Common myeloid progenitor, CD34-positive (primary cell): ENCODE measurements at regions not wholly inside any gene's neighbourhood (a gene's known extent, or its start where the extent isn't known, plus 50 kb on each side); places are given as distances from the start of the nearest gene placed in this dataset.
A peak's percentile ranks its signal among the peaks of the same experiment; 100 is the strongest.

Experiments
- CTCF ChIA-PET: fragments of 350-600 bp; sonication (Branson Sonifier 250); formaldehyde crosslinking; loops from one replicate; lab custom pipeline; 2021; ENCODE audit warnings: antibody characterized with exemption; lab: Charles Lee
- POLR2A ChIA-PET: fragments of 350-600 bp; sonication (Branson Sonifier 250); formaldehyde crosslinking; loops from one replicate; lab custom pipeline; 2021; ENCODE audit warnings: antibody characterized with exemption; lab: Charles Lee
- DNase-seq, 3 donors: peaks; one replicate each; pipeline versions ENCODE4 v3.0.0 to v3.0.0-alpha.2; 2013
- H3K27ac ChIP-seq, 2 experiments: 1 replicate in 1 of 2; 2 replicates in 1 of 2; pipeline ENCODE4 v1.7.0; 2013; ENCODE audit warnings: inconsistent platforms in 2 of 2, low read length in 2 of 2, mild to moderate bottlenecking in 2 of 2, low read depth in 1 of 2, moderate library complexity in 1 of 2; ENCODE audit not compliant: severe bottlenecking in 2 of 2, insufficient read depth in 1 of 2, poor library complexity in 1 of 2
- H3K27me3 ChIP-seq, 5 experiments: replicated peaks in 2 of 5; 1 replicate in 3 of 5; 2 replicates in 2 of 5; pipeline versions ENCODE4 v1.6.1 to v1.7.0; 2013; ENCODE audit warnings: low read length in 4 of 5, mild to moderate bottlenecking in 2 of 5, moderate library complexity in 2 of 5, inconsistent platforms in 1 of 5; ENCODE audit not compliant: insufficient read depth in 5 of 5, control insufficient read depth in 4 of 5
- H3K36me3 ChIP-seq, 4 experiments: 1 replicate in 2 of 4; 2 replicates in 2 of 4; pipeline versions ENCODE4 v1.6.1 to v1.7.0; 2013; ENCODE audit warnings: low read length in 3 of 4, control low read depth in 1 of 4, mild to moderate bottlenecking in 1 of 4; ENCODE audit not compliant: control insufficient read depth in 4 of 4, insufficient read depth in 4 of 4
- H3K4me1 ChIP-seq, 4 experiments: 1 replicate in 3 of 4; 2 replicates in 1 of 4; pipeline versions ENCODE4 v1.6.1 to v1.7.1; 2013; ENCODE audit warnings: low read length in 3 of 4, mild to moderate bottlenecking in 3 of 4, control low read depth in 1 of 4, inconsistent platforms in 1 of 4, moderate library complexity in 1 of 4; ENCODE audit not compliant: control insufficient read depth in 4 of 4, insufficient read depth in 4 of 4; ENCODE audit errors: control extremely low read depth in 1 of 4
- H3K4me3 ChIP-seq, 7 experiments: 1 replicate in 4 of 7; 2 replicates in 3 of 7; pipeline versions ENCODE4 v1.5.1 to v1.7.0; 2013; ENCODE audit warnings: mild to moderate bottlenecking in 7 of 7, low read length in 6 of 7, moderate library complexity in 6 of 7, inconsistent platforms in 2 of 7, low read depth in 2 of 7, control low read depth in 1 of 7; ENCODE audit not compliant: insufficient read depth in 4 of 7, control insufficient read depth in 1 of 7; ENCODE audit errors: extremely low read depth in 1 of 7
- H3K9me3 ChIP-seq, 5 experiments: 1 replicate in 4 of 5; 2 replicates in 1 of 5; pipeline versions ENCODE4 v1.6.1 to v1.7.1; 2013; ENCODE audit warnings: low read length in 4 of 5, mild to moderate bottlenecking in 2 of 5, inconsistent platforms in 1 of 5, low read depth in 1 of 5, moderate library complexity in 1 of 5; ENCODE audit not compliant: control insufficient read depth in 4 of 5, insufficient read depth in 2 of 5; ENCODE audit errors: control extremely low read depth in 1 of 5
- WGBS: methylation state at CpG from one replicate; pipeline ENCODE4 v1.1.5; 2013; ENCODE audit not compliant: insufficient coverage; 5-methylcytosine and 5-hydroxymethylcytosine counted together

GRCh38 chr1:222012816-222013215 is 270.9 kb upstream of the DUSP10 start:
- DNase-seq, result no peak
- WGBS, result no CpG with 5 or more reads among the region's 2 CpGs
- Histone ChIP-seq H3K36me3 (no peaks in the 10 kb centered on the region), H3K4me3 (no peak overlapping the region), H3K27ac (no peak overlapping the region), H3K4me1 (no peaks in the 10 kb centered on the region), H3K9me3 (no peaks in the 10 kb centered on the region), H3K27me3 (no peaks in the 10 kb centered on the region)
- POLR2A ChIA-PET, result no interaction called here
- CTCF ChIA-PET, result no interaction called here

- H3K27me3 ChIP-seq, result no peaks in the 10 kb centered on the region
- H3K27ac ChIP-seq, result no peak overlapping the region
- POLR2A ChIA-PET, result interaction anchor here (0.7 kb wide), 1 partner anchor 113 kb away, joined by 4 read pairs; no protein-coding TSS in a partner anchor
- no peak overlapping the region for H3K4me3 ChIP-seq
- CTCF ChIA-PET, result interaction anchor here (0.8 to 2.6 kb wide), 7 partner anchors 10 to 532 kb away, joined by 3 to 10 read pairs (median 4); no protein-coding TSS in a partner anchor
- H3K4me1 ChIP-seq, result no peaks in the 10 kb centered on the region
- no CpG with 5 or more reads among the region's 1 CpG for WGBS
- no peaks in the 10 kb centered on the region for H3K9me3 ChIP-seq
- H3K36me3 ChIP-seq, result no peaks in the 10 kb centered on the region
- DNase-seq, result no peak
Observed at GRCh38 chr1:222010306-222010705, 268.4 kb upstream of the DUSP10 start.

GRCh38 chr1:222009105-222009730 is 267.3 kb upstream of the DUSP10 start:
- H3K36me3 ChIP-seq, result no peaks in the 10 kb centered on the region
- H3K27ac ChIP-seq, result no peak overlapping the region
- peak; percentile 60 to 73 (median 72) for DNase-seq
- peak overlapping the region in 1 of 7 experiments; percentile 56 for H3K4me3 ChIP-seq
- ChIA-PET CTCF (interaction anchor here (0.7 to 2.6 kb wide), 14 partner anchors 9 to 531 kb away, joined by 3 to 10 read pairs (median 4); no protein-coding TSS in a partner anchor), POLR2A (no interaction called here)
- H3K27me3 ChIP-seq, result no peaks in the 10 kb centered on the region
- no CpG with 5 or more reads among the region's 2 CpGs for WGBS
- H3K4me1 ChIP-seq, result no peaks in the 10 kb centered on the region
- H3K9me3 ChIP-seq, result no peaks in the 10 kb centered on the region

GRCh38 chr1:222006715-222007114 is 264.8 kb upstream of the DUSP10 start:
- H3K4me3 ChIP-seq, result no peak overlapping the region
- H3K27me3 ChIP-seq, result no peaks in the 10 kb centered on the region
- H3K27ac ChIP-seq, result no peak overlapping the region
- no peaks in the 10 kb centered on the region for H3K36me3 ChIP-seq
- no peak for DNase-seq
- POLR2A ChIA-PET, result no interaction called here
- CTCF ChIA-PET, result interaction anchor here (1.2 kb wide), 1 partner anchor 463 kb away, joined by 3 read pairs; no protein-coding TSS in a partner anchor
- H3K9me3 ChIP-seq, result no peaks in the 10 kb centered on the region
- no peaks in the 10 kb centered on the region for H3K4me1 ChIP-seq

GRCh38 chr1:222004784-222005183 is 262.9 kb upstream of the DUSP10 start:
- Histone ChIP-seq H3K4me3 (no peak overlapping the region), H3K27me3 (no peaks in the 10 kb centered on the region), H3K4me1 (no peaks in the 10 kb centered on the region), H3K9me3 (no peaks in the 10 kb centered on the region), H3K36me3 (no peaks in the 10 kb centered on the region), H3K27ac (no peak overlapping the region)
- no peak for DNase-seq
- WGBS, result no CpG with 5 or more reads among the region's 2 CpGs
- CTCF ChIA-PET, result no interaction called here
- POLR2A ChIA-PET, result no interaction called here

GRCh38 chr1:222004034-222004433 is 262.1 kb upstream of the DUSP10 start:
- H3K9me3 ChIP-seq, result no peaks in the 10 kb centered on the region
- no peak for DNase-seq
- H3K36me3 ChIP-seq, result no peaks in the 10 kb centered on the region
- CTCF ChIA-PET, result no interaction called here
- H3K4me3 ChIP-seq, result no peak overlapping the region
- no peaks in the 10 kb centered on the region for H3K4me1 ChIP-seq
- POLR2A ChIA-PET, result no interaction called here
- H3K27me3 ChIP-seq, result no peaks in the 10 kb centered on the region
- H3K27ac ChIP-seq, result no peak overlapping the region
- WGBS, result no CpG with 5 or more reads among the region's 3 CpGs

- Histone ChIP-seq H3K9me3 (no peaks in the 10 kb centered on the region), H3K4me1 (peaks cover 0 to 4% (median 0%) of the 10 kb centered on the region in 4 experiments), H3K4me3 (no peak overlapping the region), H3K36me3 (no peaks in the 10 kb centered on the region), H3K27me3 (no peaks in the 10 kb centered on the region), H3K27ac (no peak overlapping the region)
- CTCF ChIA-PET, result no interaction called here
- DNase-seq, result no peak
- POLR2A ChIA-PET, result no interaction called here
- no CpG with 5 or more reads among the region's 1 CpG for WGBS
Observed at GRCh38 chr1:222002503-222002902, 260.6 kb upstream of the DUSP10 start.
